ENCODE measurements at regions not wholly inside any gene's neighbourhood (a gene's known extent, or its start where the extent isn't known, plus 50 kb on each side); places are given as distances from the start of the nearest gene placed in this dataset.
A peak's percentile ranks its signal among the peaks of the same experiment; 100 is the strongest.

DNA sequence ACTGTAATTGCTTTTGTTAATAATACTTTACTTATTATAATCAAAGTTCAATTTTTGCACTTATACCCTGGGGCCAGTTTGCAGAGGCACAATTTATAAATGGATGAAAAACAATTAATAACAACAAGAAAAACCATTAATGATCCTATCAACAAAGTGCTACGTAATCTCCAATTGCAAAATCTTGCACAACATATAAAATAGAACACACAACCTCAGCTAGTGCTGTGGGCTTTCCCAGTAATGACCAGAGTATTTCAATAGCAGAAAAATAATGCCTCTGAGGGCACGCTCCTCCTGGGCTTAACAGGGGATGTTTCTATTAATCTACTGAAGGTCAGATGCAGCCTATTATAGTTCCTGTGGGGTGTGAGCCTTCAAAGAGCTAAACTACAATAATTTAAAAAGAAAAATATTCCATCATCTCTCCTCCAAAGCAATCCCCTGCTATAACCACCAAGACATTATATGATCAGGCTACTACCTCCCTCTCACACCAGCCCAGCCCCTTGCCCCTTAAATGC lies 508.5 kb upstream of the SLIT2 start:
- TF ChIP-seq EP300 (IDR thresholded peaks at IDR 0.05): no peak
- TF ChIP-seq CTCF (IDR thresholded peaks at IDR 0.05): no peak
- TF ChIP-seq POLR2AphosphoS5 (IDR thresholded peaks at IDR 0.05): no peak
- no peak for TF ChIP-seq POLR2A (IDR thresholded peaks at IDR 0.05)
- H3K4me1 ChIP-seq: no peaks in the 10 kb centered on the region
- H3K4me3 ChIP-seq: no peak overlapping the region
- no peak overlapping the region for H3K27ac ChIP-seq
- no peaks in the 10 kb centered on the region for H3K36me3 ChIP-seq
- H3K9me3 ChIP-seq: no peaks in the 10 kb centered on the region
- no peaks in the 10 kb centered on the region for H3K27me3 ChIP-seq
- WGBS, 2 donors: 82 to 91% methylated on average over 2 of the region's 2 CpGs
- DNase-seq: no peak
- no peak for ATAC-seq (ENCODE audit: low FRiP score in 2 of 2)

DNA sequence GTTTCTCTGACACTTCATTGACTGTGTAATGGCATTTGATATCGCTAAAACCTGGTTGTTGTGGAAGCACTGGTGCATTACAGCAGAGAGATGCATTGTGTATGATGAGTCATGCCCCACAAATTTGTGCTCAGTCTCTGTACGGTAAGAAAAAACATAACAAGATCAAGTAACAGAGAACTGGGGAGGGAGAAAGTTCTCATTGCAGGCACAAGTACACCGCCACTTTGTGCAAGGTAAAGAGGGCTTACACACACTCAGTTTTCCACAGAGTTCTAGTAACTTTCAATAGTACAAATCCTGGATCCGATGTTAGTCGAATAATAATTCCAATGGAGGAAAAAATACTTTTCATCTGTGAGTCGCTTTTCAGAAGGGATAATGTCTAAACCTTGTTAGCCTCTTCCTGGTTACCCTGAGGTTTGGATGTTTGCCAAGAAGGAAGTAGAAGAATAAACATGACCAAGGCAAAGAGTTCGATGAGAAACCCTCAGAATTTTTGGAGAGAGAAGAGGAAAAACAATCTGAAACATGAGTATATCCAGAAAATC lies 512.5 kb upstream of the SLIT2 start:
- Histone ChIP-seq H3K9me3 (no peaks in the 10 kb centered on the region), H3K27ac (no peak overlapping the region), H3K36me3 (no peaks in the 10 kb centered on the region), H3K27me3 (no peaks in the 10 kb centered on the region), H3K4me3 (no peak overlapping the region), H3K4me1 (no peaks in the 10 kb centered on the region)
- DNase-seq (peak in 1 of 2 donors; percentile 24), ATAC-seq (ENCODE audit: low FRiP score in 2 of 2) (peak; percentile 59 to 60)
- 32 to 38% methylated on average over 7 of the region's 7 CpGs for WGBS, 2 donors
- TF ChIP-seq POLR2A (IDR thresholded peaks at IDR 0.05) (no peak), POLR2AphosphoS5 (IDR thresholded peaks at IDR 0.05) (no peak), CTCF (IDR thresholded peaks at IDR 0.05) (no peak), EP300 (IDR thresholded peaks at IDR 0.05) (no peak)

GRCh38 chr4:19736968-19737756 lies 514.5 kb upstream of the SLIT2 start:
- H3K4me1 ChIP-seq: no peaks in the 10 kb centered on the region
- WGBS, 2 donors: 95 to 97% methylated on average over 1 of the region's 1 CpG
- DNase-seq (no peak), ATAC-seq (ENCODE audit: low FRiP score in 2 of 2) (no peak)
- no peak overlapping the region for H3K27ac ChIP-seq
- H3K27me3 ChIP-seq: no peaks in the 10 kb centered on the region
- H3K36me3 ChIP-seq: no peaks in the 10 kb centered on the region
- no peak overlapping the region for H3K4me3 ChIP-seq
- TF ChIP-seq POLR2A (IDR thresholded peaks at IDR 0.05) (no peak), EP300 (IDR thresholded peaks at IDR 0.05) (no peak), POLR2AphosphoS5 (IDR thresholded peaks at IDR 0.05) (no peak), CTCF (IDR thresholded peaks at IDR 0.05) (no peak)
- H3K9me3 ChIP-seq: no peaks in the 10 kb centered on the region

DNA sequence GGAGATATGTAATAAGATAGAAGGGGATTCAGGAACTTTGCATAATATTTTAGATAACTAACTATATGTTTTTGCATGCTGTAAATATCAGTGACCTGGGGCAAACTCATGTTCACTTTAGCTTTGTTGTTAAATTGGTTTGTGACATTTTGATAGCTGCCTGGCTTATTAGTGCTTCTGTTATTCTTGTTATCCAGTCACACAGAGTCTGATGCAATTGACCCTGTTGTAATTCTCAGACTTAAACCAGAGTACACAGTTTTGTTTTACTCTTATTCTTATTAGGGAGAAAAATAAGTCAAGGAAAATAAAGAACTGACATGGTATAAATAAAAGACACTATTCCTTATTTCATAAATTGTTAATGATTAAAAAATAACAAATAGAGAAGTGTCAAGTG lies 516.7 kb upstream of the SLIT2 start:
- no peaks in the 10 kb centered on the region for H3K4me1 ChIP-seq
- DNase-seq: no peak
- TF ChIP-seq CTCF (IDR thresholded peaks at IDR 0.05): no peak
- no peak for TF ChIP-seq POLR2A (IDR thresholded peaks at IDR 0.05)
- no peak for TF ChIP-seq EP300 (IDR thresholded peaks at IDR 0.05)
- no peak for TF ChIP-seq POLR2AphosphoS5 (IDR thresholded peaks at IDR 0.05)

More for the DNA sequence above, 516.7 kb upstream of the SLIT2 start:
- Histone ChIP-seq H3K27me3 (no peaks in the 10 kb centered on the region), H3K36me3 (no peaks in the 10 kb centered on the region), H3K27ac (no peak overlapping the region), H3K9me3 (peaks cover 0 to 4% (median 0%) of the 10 kb centered on the region in 4 donors), H3K4me3 (no peak overlapping the region)
- ATAC-seq (ENCODE audit: low FRiP score in 2 of 2): no peak
